ENCODE measurements at regions not wholly inside any gene's neighbourhood (a gene's known extent, or its start where the extent isn't known, plus 50 kb on each side); places are given as distances from the start of the nearest gene placed in this dataset.

- Histone ChIP-seq H3K4me1 (no peaks in the 10 kb centered on the region), H3K27me3 (ENCODE audit: control insufficient read depth, insufficient read depth, low read length) (no peaks in the 10 kb centered on the region), H3K4me2 (ENCODE audit: low read length) (no peak overlapping the region), H3K36me3 (ENCODE audit: control insufficient read depth, insufficient read depth, low read length) (no peaks in the 10 kb centered on the region), H3K27ac (no peak overlapping the region), H3K4me3 (ENCODE audit: low read depth, low read length) (no peak overlapping the region), H3K9me3 (ENCODE audit: control insufficient read depth, low read length) (no peaks in the 10 kb centered on the region), H3K79me2 (no peaks in the 10 kb centered on the region), H2AFZ (no peak overlapping the region), H3K9ac (no peak overlapping the region)
- TF ChIP-seq, protein P1, sequence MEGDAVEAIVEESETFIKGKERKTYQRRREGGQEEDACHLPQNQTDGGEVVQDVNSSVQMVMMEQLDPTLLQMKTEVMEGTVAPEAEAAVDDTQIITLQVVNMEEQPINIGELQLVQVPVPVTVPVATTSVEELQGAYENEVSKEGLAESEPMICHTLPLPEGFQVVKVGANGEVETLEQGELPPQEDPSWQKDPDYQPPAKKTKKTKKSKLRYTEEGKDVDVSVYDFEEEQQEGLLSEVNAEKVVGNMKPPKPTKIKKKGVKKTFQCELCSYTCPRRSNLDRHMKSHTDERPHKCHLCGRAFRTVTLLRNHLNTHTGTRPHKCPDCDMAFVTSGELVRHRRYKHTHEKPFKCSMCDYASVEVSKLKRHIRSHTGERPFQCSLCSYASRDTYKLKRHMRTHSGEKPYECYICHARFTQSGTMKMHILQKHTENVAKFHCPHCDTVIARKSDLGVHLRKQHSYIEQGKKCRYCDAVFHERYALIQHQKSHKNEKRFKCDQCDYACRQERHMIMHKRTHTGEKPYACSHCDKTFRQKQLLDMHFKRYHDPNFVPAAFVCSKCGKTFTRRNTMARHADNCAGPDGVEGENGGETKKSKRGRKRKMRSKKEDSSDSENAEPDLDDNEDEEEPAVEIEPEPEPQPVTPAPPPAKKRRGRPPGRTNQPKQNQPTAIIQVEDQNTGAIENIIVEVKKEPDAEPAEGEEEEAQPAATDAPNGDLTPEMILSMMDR (IDR thresholded peaks at IDR 0.05), result no peak
These were observed 1019.2 kb downstream of the BCL11B start for GRCh38 chr14:98252820-98253219.

- H3K4me3 ChIP-seq (ENCODE audit: low read depth, low read length), result no peak overlapping the region
- H3K4me2 ChIP-seq (ENCODE audit: low read length), result no peak overlapping the region
- H3K9ac ChIP-seq, result no peak overlapping the region
- H3K36me3 ChIP-seq (ENCODE audit: control insufficient read depth, insufficient read depth, low read length), result no peaks in the 10 kb centered on the region
- no peaks in the 10 kb centered on the region for H3K9me3 ChIP-seq (ENCODE audit: control insufficient read depth, low read length)
- no peak overlapping the region for H2AFZ ChIP-seq
- TF ChIP-seq, protein P1 (IDR thresholded peaks at IDR 0.05), result no peak
- H3K27me3 ChIP-seq (ENCODE audit: control insufficient read depth, insufficient read depth, low read length), result no peaks in the 10 kb centered on the region
- H3K79me2 ChIP-seq, result no peaks in the 10 kb centered on the region
- no peak overlapping the region for H3K27ac ChIP-seq
- H3K4me1 ChIP-seq, result no peaks in the 10 kb centered on the region
These were observed 1012.1 kb downstream of the BCL11B start for GRCh38 chr14:98259881-98260280.

DNA sequence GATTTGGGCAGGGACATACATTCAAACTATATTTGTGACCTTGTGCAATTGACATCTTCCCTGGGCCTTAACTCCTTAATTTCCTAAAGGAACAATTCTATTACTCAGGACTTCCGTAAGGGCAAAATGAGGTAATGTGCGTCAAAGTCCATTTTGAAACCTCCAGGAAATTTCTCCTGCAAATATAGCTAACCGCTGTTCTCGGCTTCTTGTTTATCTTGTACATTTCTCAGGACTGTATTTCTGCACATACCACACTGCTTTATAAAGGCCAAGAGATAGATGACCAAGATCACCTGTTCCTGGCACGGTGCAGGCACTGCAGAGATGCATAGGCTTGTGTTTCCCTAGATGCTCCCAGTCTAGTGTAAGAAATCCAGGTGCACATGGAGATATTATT lies 1009.4 kb downstream of the BCL11B start:
- Histone ChIP-seq H3K27me3 (ENCODE audit: control insufficient read depth, insufficient read depth, low read length) (no peaks in the 10 kb centered on the region), H3K36me3 (ENCODE audit: control insufficient read depth, insufficient read depth, low read length) (no peaks in the 10 kb centered on the region), H3K9ac (no peak overlapping the region), H3K4me2 (ENCODE audit: low read length) (no peak overlapping the region), H3K9me3 (ENCODE audit: control insufficient read depth, low read length) (no peaks in the 10 kb centered on the region), H2AFZ (no peak overlapping the region), H3K4me3 (ENCODE audit: low read depth, low read length) (no peak overlapping the region), H3K79me2 (no peaks in the 10 kb centered on the region), H3K4me1 (no peaks in the 10 kb centered on the region), H3K27ac (no peak overlapping the region)
- TF ChIP-seq, protein P1 (IDR thresholded peaks at IDR 0.05), result no peak

GRCh38 chr14:98269533-98269932 lies 1002.5 kb downstream of the BCL11B start:
- Histone ChIP-seq H3K27me3 (ENCODE audit: control insufficient read depth, insufficient read depth, low read length) (no peaks in the 10 kb centered on the region), H3K36me3 (ENCODE audit: control insufficient read depth, insufficient read depth, low read length) (no peaks in the 10 kb centered on the region), H2AFZ (no peak overlapping the region), H3K4me2 (ENCODE audit: low read length) (no peak overlapping the region), H3K4me1 (no peaks in the 10 kb centered on the region), H3K9ac (no peak overlapping the region), H3K27ac (no peak overlapping the region), H3K9me3 (ENCODE audit: control insufficient read depth, low read length) (no peaks in the 10 kb centered on the region), H3K79me2 (no peaks in the 10 kb centered on the region), H3K4me3 (ENCODE audit: low read depth, low read length) (no peak overlapping the region)
- TF ChIP-seq, protein P1 (IDR thresholded peaks at IDR 0.05), result no peak

DNA sequence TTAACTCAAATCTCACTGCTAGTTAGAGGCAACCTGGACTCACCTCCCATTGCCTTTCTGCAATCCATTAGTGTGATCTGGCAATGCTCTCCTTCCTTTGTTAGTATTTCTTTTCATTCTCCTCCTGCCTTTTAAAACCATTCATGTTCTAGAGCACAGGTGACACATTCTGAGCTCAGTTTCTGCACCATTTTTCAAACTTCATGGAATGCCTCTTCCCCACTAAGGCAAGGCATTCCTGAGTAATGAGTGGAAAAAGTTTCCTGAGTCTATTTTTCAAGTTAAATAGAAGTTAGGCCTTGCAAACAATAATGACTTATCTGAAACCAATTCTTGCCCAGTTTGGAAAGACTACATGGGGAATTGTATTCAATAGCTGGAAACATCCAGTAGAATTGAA lies 1001.8 kb downstream of the BCL11B start:
- TF ChIP-seq, protein P1 (IDR thresholded peaks at IDR 0.05), result no peak
- Histone ChIP-seq H3K4me1 (no peaks in the 10 kb centered on the region), H3K4me2 (ENCODE audit: low read length) (no peak overlapping the region), H3K79me2 (no peaks in the 10 kb centered on the region), H3K27ac (no peak overlapping the region), H3K9me3 (ENCODE audit: control insufficient read depth, low read length) (no peaks in the 10 kb centered on the region), H2AFZ (no peak overlapping the region), H3K9ac (no peak overlapping the region), H3K4me3 (ENCODE audit: low read depth, low read length) (no peak overlapping the region), H3K36me3 (ENCODE audit: control insufficient read depth, insufficient read depth, low read length) (no peaks in the 10 kb centered on the region), H3K27me3 (ENCODE audit: control insufficient read depth, insufficient read depth, low read length) (no peaks in the 10 kb centered on the region)
